PC-3 (cell line): ENCODE measurements at regions not wholly inside any gene's neighbourhood (a gene's known extent, or its start where the extent isn't known, plus 50 kb on each side); places are given as distances from the start of the nearest gene placed in this dataset.

Experiments used
- CTCF ChIP-seq: fragments of 300-600 bp; sonication (generic); conservative IDR thresholded peaks from 2 replicates; pipeline ENCODE4 v1.5.1; 2017; ENCODE audit warnings: antibody characterized with exemption, low read depth, mild to moderate bottlenecking, low read length
- EZH2 ChIP-seq: fragments of 300-600 bp; sonication (generic); IDR thresholded peaks from one replicate; pipeline ENCODE4 v1.6.1; 2017; ENCODE audit warnings: antibody characterized with exemption, mild to moderate bottlenecking, low read length; ENCODE audit not compliant: unreplicated experiment

DNA sequence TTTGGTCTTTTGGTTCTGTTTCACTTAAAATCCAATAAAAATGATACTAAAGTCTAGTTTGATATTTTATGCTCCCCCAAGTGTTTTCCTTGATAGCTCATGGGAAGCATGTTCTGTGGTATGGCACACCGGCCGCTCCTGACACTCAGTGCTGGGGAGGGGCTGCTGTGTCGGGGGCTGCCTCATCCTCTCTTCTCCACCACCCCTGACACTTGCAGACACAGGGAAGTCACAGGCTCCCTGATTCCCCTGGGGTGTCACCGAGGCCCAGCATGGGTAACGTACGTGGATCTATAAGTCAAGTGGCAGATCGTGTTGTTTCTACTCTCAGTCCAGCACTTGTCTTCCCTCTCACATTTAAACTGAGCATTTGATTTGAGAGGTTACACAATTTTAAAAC is 508.6 kb downstream of the TNS3 start:
- TF ChIP-seq CTCF (no peak), EZH2 (no peak)
